H1 (cell line): ENCODE measurements at regions not wholly inside any gene's neighbourhood (a gene's known extent, or its start where the extent isn't known, plus 50 kb on each side); places are given as distances from the start of the nearest gene placed in this dataset.

ENCODE experiments used
- CHD1 ChIP-seq: IDR thresholded peaks from 2 replicates; pipeline ENCODE4 v1.6.1; 2012; ENCODE audit warnings: low read depth, low read length, improper control_type of control experiment
- GABPA ChIP-seq: IDR thresholded peaks from 2 replicates; pipeline ENCODE4 v1.6.1; 2011; ENCODE audit warnings: mild to moderate bottlenecking, low read length, moderate library complexity, borderline replicate concordance; ENCODE audit not compliant: insufficient read depth
- GTF2F1 ChIP-seq: IDR thresholded peaks from 2 replicates; pipeline ENCODE4 v1.6.1; 2012; ENCODE audit warnings: low read depth, low read length, improper control_type of control experiment, borderline replicate concordance
- HDAC6 ChIP-seq: IDR thresholded peaks from one replicate; pipeline ENCODE4 v1.7.1; 2012; ENCODE audit warnings: low read depth, mild to moderate bottlenecking, inconsistent platforms, low read length, moderate library complexity
- MAFK ChIP-seq: IDR thresholded peaks from 2 replicates; pipeline ENCODE4 v1.6.1; 2012; ENCODE audit warnings: low read depth, mild to moderate bottlenecking, improper control_type of control experiment, low read length
- PHF8 ChIP-seq: fragments of 200-600 bp; sonication (generic); conservative IDR thresholded peaks from 2 replicates; pipeline ENCODE4 v1.7.1; 2012; ENCODE audit warnings: low read depth, mild to moderate bottlenecking, inconsistent platforms, low read length, moderate library complexity
- POLR2AphosphoS5 ChIP-seq: IDR thresholded peaks from 2 replicates; pipeline ENCODE4 v1.6.1; 2011; ENCODE audit warnings: low read depth, low read length
- SAP30 ChIP-seq: fragments of 300-600 bp; sonication (generic); IDR thresholded peaks from 2 replicates; pipeline ENCODE4 v1.7.1; 2012; ENCODE audit warnings: low read length, moderate library complexity, mild to moderate bottlenecking, inconsistent platforms; ENCODE audit not compliant: insufficient read depth, insufficient replicate concordance
- SP4 ChIP-seq: IDR thresholded peaks from 2 replicates; pipeline ENCODE4 v1.6.1; 2012; ENCODE audit warnings: low read length, inconsistent platforms
- TF ChIP-seq, protein P1 (sequence below): fragments of 300-600 bp; sonication (generic); IDR thresholded peaks from 2 replicates; pipeline ENCODE4 v1.7.1; 2012; ENCODE audit warnings: low read length, moderate library complexity, mild to moderate bottlenecking, inconsistent platforms; ENCODE audit not compliant: insufficient replicate concordance

GRCh38 chr1:67923074-67923473 lies 89.8 kb upstream of the GNG12 start (continued):
- TF ChIP-seq, protein P1, sequence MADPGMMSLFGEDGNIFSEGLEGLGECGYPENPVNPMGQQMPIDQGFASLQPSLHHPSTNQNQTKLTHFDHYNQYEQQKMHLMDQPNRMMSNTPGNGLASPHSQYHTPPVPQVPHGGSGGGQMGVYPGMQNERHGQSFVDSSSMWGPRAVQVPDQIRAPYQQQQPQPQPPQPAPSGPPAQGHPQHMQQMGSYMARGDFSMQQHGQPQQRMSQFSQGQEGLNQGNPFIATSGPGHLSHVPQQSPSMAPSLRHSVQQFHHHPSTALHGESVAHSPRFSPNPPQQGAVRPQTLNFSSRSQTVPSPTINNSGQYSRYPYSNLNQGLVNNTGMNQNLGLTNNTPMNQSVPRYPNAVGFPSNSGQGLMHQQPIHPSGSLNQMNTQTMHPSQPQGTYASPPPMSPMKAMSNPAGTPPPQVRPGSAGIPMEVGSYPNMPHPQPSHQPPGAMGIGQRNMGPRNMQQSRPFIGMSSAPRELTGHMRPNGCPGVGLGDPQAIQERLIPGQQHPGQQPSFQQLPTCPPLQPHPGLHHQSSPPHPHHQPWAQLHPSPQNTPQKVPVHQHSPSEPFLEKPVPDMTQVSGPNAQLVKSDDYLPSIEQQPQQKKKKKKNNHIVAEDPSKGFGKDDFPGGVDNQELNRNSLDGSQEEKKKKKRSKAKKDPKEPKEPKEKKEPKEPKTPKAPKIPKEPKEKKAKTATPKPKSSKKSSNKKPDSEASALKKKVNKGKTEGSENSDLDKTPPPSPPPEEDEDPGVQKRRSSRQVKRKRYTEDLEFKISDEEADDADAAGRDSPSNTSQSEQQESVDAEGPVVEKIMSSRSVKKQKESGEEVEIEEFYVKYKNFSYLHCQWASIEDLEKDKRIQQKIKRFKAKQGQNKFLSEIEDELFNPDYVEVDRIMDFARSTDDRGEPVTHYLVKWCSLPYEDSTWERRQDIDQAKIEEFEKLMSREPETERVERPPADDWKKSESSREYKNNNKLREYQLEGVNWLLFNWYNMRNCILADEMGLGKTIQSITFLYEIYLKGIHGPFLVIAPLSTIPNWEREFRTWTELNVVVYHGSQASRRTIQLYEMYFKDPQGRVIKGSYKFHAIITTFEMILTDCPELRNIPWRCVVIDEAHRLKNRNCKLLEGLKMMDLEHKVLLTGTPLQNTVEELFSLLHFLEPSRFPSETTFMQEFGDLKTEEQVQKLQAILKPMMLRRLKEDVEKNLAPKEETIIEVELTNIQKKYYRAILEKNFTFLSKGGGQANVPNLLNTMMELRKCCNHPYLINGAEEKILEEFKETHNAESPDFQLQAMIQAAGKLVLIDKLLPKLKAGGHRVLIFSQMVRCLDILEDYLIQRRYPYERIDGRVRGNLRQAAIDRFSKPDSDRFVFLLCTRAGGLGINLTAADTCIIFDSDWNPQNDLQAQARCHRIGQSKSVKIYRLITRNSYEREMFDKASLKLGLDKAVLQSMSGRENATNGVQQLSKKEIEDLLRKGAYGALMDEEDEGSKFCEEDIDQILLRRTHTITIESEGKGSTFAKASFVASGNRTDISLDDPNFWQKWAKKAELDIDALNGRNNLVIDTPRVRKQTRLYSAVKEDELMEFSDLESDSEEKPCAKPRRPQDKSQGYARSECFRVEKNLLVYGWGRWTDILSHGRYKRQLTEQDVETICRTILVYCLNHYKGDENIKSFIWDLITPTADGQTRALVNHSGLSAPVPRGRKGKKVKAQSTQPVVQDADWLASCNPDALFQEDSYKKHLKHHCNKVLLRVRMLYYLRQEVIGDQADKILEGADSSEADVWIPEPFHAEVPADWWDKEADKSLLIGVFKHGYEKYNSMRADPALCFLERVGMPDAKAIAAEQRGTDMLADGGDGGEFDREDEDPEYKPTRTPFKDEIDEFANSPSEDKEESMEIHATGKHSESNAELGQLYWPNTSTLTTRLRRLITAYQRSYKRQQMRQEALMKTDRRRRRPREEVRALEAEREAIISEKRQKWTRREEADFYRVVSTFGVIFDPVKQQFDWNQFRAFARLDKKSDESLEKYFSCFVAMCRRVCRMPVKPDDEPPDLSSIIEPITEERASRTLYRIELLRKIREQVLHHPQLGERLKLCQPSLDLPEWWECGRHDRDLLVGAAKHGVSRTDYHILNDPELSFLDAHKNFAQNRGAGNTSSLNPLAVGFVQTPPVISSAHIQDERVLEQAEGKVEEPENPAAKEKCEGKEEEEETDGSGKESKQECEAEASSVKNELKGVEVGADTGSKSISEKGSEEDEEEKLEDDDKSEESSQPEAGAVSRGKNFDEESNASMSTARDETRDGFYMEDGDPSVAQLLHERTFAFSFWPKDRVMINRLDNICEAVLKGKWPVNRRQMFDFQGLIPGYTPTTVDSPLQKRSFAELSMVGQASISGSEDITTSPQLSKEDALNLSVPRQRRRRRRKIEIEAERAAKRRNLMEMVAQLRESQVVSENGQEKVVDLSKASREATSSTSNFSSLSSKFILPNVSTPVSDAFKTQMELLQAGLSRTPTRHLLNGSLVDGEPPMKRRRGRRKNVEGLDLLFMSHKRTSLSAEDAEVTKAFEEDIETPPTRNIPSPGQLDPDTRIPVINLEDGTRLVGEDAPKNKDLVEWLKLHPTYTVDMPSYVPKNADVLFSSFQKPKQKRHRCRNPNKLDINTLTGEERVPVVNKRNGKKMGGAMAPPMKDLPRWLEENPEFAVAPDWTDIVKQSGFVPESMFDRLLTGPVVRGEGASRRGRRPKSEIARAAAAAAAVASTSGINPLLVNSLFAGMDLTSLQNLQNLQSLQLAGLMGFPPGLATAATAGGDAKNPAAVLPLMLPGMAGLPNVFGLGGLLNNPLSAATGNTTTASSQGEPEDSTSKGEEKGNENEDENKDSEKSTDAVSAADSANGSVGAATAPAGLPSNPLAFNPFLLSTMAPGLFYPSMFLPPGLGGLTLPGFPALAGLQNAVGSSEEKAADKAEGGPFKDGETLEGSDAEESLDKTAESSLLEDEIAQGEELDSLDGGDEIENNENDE = no peak
- TF ChIP-seq GTF2F1 (no peak), CHD1 (no peak), SAP30 (no peak), SP4 (no peak), GABPA (no peak), PHF8 (no peak), HDAC6 (no peak), MAFK (no peak), POLR2AphosphoS5 (no peak)
